ENCODE measurements at regions not wholly inside any gene's neighbourhood (a gene's known extent, or its start where the extent isn't known, plus 50 kb on each side); places are given as distances from the start of the nearest gene placed in this dataset.

GRCh38 chr14:44162197-44162596 lies 344.9 kb downstream of the FSCB start:
- no peak for TF ChIP-seq CTCF (IDR thresholded peaks at IDR 0.05)
- TF ChIP-seq MAX (IDR thresholded peaks at IDR 0.05; ENCODE audit: low read depth): no peak
- TF ChIP-seq FOXM1 (IDR thresholded peaks at IDR 0.05; ENCODE audit: low read depth): no peak
- TF ChIP-seq REST (IDR thresholded peaks at IDR 0.05; ENCODE audit: low read depth, low read length): no peak
- no peak for TF ChIP-seq RAD21 (IDR thresholded peaks at IDR 0.05; ENCODE audit: low read length)
- no peak for TF ChIP-seq TCF12 (IDR thresholded peaks at IDR 0.05)
- no peak for TF ChIP-seq RFX5 (IDR thresholded peaks at IDR 0.05; ENCODE audit: low read length)
- TF ChIP-seq JUND (IDR thresholded peaks at IDR 0.05): no peak

All from SK-N-SH (cell line).